ENCODE measurements at regions not wholly inside any gene's neighbourhood (a gene's known extent, or its start where the extent isn't known, plus 50 kb on each side); places are given as distances from the start of the nearest gene placed in this dataset.

DNA sequence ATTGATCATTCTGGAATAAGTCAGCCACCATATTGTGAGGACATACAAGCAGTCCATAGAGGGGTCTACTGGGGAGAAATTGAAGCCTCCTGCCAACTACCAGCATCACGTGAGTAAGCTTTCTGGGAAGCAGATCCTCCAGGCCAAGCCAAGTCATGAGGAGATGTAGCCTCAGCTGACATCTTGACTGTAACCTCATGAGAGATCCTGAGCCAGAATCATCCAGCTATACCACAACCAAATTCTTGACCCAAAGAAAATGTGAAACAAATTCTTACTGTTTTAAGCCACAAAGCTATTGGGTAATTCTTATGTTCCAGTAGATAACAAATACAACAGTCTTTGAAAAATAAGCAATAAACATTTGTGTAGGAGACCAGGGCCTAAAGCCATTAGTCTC lies 479.4 kb upstream of the DCN start:
- Mint-ChIP-seq H3K27ac (ENCODE audit: unreplicated experiment) (no peak overlapping the region), H3K9me3 (peaks cover 12% of the 10 kb centered on the region), H3K36me3 (ENCODE audit: low read depth) (peaks cover 2% of the 10 kb centered on the region), H3K27me3 (ENCODE audit: low read depth) (no peaks in the 10 kb centered on the region), H3K4me3 (no peak overlapping the region), H3K4me1 (peaks cover 48% of the 10 kb centered on the region)
- TF ChIP-seq, protein P1, sequence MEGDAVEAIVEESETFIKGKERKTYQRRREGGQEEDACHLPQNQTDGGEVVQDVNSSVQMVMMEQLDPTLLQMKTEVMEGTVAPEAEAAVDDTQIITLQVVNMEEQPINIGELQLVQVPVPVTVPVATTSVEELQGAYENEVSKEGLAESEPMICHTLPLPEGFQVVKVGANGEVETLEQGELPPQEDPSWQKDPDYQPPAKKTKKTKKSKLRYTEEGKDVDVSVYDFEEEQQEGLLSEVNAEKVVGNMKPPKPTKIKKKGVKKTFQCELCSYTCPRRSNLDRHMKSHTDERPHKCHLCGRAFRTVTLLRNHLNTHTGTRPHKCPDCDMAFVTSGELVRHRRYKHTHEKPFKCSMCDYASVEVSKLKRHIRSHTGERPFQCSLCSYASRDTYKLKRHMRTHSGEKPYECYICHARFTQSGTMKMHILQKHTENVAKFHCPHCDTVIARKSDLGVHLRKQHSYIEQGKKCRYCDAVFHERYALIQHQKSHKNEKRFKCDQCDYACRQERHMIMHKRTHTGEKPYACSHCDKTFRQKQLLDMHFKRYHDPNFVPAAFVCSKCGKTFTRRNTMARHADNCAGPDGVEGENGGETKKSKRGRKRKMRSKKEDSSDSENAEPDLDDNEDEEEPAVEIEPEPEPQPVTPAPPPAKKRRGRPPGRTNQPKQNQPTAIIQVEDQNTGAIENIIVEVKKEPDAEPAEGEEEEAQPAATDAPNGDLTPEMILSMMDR (conservative IDR thresholded peaks at IDR 0.05), result no peak
- DNase-seq (ENCODE audit: low read depth, low spot score), result no peak

DNA sequence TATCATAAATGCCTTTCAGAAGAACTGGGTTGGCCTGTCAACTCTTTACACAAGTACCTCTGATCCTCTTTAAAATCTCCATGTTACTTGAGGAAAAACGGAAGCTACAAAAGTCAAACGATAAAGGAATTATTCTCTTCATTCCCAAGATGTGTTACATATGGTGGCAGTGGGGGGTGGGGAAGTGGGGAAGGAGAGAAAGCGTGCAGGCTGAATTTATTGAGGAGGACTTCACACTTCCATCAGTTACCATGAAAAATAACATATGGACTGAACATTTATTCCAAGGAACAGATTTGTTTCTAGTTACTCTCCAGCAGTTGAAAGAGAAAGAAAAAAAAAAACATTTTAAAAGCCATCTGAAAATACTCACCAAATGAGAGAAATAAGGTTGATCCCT lies 474.4 kb upstream of the DCN start:
- Mint-ChIP-seq H3K27ac (ENCODE audit: unreplicated experiment) (no peak overlapping the region), H3K9me3 (peaks cover 9% of the 10 kb centered on the region), H3K4me3 (no peak overlapping the region), H3K4me1 (peaks cover 21% of the 10 kb centered on the region), H3K36me3 (ENCODE audit: low read depth) (no peaks in the 10 kb centered on the region), H3K27me3 (ENCODE audit: low read depth) (no peaks in the 10 kb centered on the region)
- DNase-seq (ENCODE audit: low read depth, low spot score), result no peak
- TF ChIP-seq, protein P1 (conservative IDR thresholded peaks at IDR 0.05), result no peak

DNA sequence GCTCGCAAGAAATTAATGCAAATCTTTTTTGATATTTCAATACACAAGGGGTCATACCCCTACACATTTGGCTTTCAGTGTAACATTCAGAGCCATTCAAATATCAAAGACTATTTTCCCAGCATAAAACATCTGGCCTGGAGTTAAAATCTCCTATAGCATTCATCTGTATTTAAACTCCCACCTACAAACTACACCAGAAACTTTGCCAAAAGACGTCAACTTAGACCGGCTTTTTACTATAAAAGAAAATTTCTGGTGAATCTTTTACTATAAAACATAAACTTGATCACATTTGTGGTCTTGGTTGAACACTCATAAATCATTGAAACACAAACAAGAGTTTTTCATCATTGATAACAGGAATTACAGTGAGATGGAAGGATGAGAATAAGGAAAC lies 473.3 kb upstream of the DCN start:
- peaks cover 6% of the 10 kb centered on the region for H3K36me3 Mint-ChIP-seq (ENCODE audit: low read depth)
- peaks cover 12% of the 10 kb centered on the region for H3K9me3 Mint-ChIP-seq
- peaks cover 19% of the 10 kb centered on the region for H3K4me1 Mint-ChIP-seq
- no peak overlapping the region for H3K4me3 Mint-ChIP-seq
- DNase-seq (ENCODE audit: low read depth, low spot score), result no peak
- no peaks in the 10 kb centered on the region for H3K27me3 Mint-ChIP-seq (ENCODE audit: low read depth)
- H3K27ac Mint-ChIP-seq (ENCODE audit: unreplicated experiment), result no peak overlapping the region
- TF ChIP-seq, protein P1 (conservative IDR thresholded peaks at IDR 0.05), result no peak

DNA sequence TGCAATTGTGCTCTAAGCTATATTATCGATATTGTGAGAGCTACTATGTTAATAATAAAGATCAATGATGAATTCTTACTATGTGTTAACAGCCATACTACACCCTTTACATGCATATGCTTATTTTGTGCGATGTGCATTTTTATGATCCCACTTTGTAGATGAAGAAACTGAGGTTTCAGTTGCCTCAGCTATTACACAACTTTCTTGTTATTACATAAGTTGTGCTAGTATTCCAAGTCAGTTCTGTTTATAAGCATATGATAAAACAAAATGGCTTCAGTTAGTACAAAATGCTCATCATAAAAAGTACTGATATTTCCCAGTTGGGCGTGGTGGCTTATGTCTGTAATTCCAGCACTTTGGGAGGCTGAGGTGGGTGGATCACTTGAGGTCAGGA lies 471.5 kb upstream of the DCN start:
- H3K27me3 Mint-ChIP-seq (ENCODE audit: low read depth), result no peaks in the 10 kb centered on the region
- peaks cover 8% of the 10 kb centered on the region for H3K9me3 Mint-ChIP-seq
- H3K4me1 Mint-ChIP-seq, result peaks cover 19% of the 10 kb centered on the region
- no peak overlapping the region for H3K4me3 Mint-ChIP-seq
- DNase-seq (ENCODE audit: low read depth, low spot score), result no peak
- H3K27ac Mint-ChIP-seq (ENCODE audit: unreplicated experiment), result no peak overlapping the region
- H3K36me3 Mint-ChIP-seq (ENCODE audit: low read depth), result peaks cover 12% of the 10 kb centered on the region
- TF ChIP-seq, protein P1 (conservative IDR thresholded peaks at IDR 0.05), result no peak

DNA sequence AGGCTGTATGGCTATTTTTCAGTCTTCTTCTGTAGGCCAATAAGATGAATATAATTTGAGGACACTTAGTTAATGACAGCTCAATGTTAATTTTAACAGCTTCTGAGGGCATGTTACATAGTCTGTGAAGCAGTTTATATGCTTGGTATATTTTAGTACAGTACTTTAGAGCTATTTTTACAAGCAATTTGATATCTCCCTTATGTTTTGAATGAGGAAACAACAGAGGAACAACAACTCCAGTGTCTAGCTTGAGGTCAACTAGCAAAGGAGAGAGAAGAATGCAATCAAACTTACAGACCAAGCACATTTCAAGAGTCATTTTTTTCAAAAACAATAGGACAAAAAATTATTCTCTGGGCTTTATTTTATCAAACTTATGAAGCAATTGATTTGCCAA lies 469.1 kb upstream of the DCN start:
- Mint-ChIP-seq H3K4me1 (peaks cover 10% of the 10 kb centered on the region), H3K27ac (ENCODE audit: unreplicated experiment) (no peak overlapping the region), H3K4me3 (no peak overlapping the region), H3K9me3 (peaks cover 11% of the 10 kb centered on the region), H3K36me3 (ENCODE audit: low read depth) (peaks cover 16% of the 10 kb centered on the region), H3K27me3 (ENCODE audit: low read depth) (no peaks in the 10 kb centered on the region)
- no peak for DNase-seq (ENCODE audit: low read depth, low spot score)
- TF ChIP-seq, protein P1 (conservative IDR thresholded peaks at IDR 0.05), result no peak

DNA sequence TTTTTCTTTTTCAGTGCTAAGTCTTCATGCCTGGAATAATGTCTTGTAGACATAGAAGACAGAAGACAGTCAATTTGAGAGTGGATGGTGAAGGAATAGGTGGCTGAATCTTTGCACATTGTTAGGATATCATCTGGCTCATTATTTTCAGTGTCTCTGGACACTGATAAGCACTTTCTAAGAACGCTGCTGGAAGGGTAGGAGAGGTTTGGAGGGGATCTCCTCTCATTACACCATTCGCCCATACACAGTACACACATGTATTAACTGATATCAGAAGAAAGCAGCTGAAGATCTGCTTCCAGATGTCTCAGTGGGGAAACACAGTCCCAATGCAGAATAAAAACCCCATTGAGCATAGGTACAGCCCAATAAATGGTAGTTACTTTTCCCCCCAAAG lies 461.1 kb upstream of the DCN start:
- DNase-seq (ENCODE audit: low read depth, low spot score), result no peak
- no peak overlapping the region for H3K27ac Mint-ChIP-seq (ENCODE audit: unreplicated experiment)
- TF ChIP-seq, protein P1 (conservative IDR thresholded peaks at IDR 0.05), result no peak
- H3K9me3 Mint-ChIP-seq, result peaks cover 4% of the 10 kb centered on the region
- no peaks in the 10 kb centered on the region for H3K27me3 Mint-ChIP-seq (ENCODE audit: low read depth)
- peaks cover 4% of the 10 kb centered on the region for H3K36me3 Mint-ChIP-seq (ENCODE audit: low read depth)
- H3K4me1 Mint-ChIP-seq, result peaks cover 10% of the 10 kb centered on the region
- H3K4me3 Mint-ChIP-seq, result no peak overlapping the region
